ENCODE measurements at regions not wholly inside any gene's neighbourhood (a gene's known extent, or its start where the extent isn't known, plus 50 kb on each side); places are given as distances from the start of the nearest gene placed in this dataset.

- Histone ChIP-seq H3K4me1 (ENCODE audit: insufficient read depth, low read length) (no peaks in the 10 kb centered on the region), H3F3A (ENCODE audit: low read length, unreplicated experiment) (no peaks in the 10 kb centered on the region), H3K4me3 (ENCODE audit: low read length) (no peak overlapping the region), H3K27me3 (ENCODE audit: low read length) (peaks cover 32% of the 10 kb centered on the region), H3K9me3 (ENCODE audit: low read length) (no peaks in the 10 kb centered on the region), H3K36me3 (ENCODE audit: low read depth, low read length) (no peaks in the 10 kb centered on the region), H3K9ac (ENCODE audit: low read length) (no peak overlapping the region), H3K79me2 (ENCODE audit: low read length) (no peaks in the 10 kb centered on the region), H3K4me2 (ENCODE audit: low read length) (no peak overlapping the region), H4K20me1 (ENCODE audit: low read length) (no peaks in the 10 kb centered on the region), H3K9me2 (replicated peaks; ENCODE audit: low read length) (no peaks in the 10 kb centered on the region), H2AFZ (ENCODE audit: low read length) (no peak overlapping the region), H3K27ac (ENCODE audit: low read length) (no peak overlapping the region)
- BruUV-seq (replicated peaks) = no TSS peak
- ChIA-PET POLR2A (ENCODE audit: unreplicated experiment) (no interaction called here), CTCF (no interaction called here)
- TF ChIP-seq EZH2 (IDR thresholded peaks at IDR 0.05; ENCODE audit: low read length, unreplicated experiment) (no peak), EZH2phosphoT487 (IDR thresholded peaks at IDR 0.05; ENCODE audit: borderline replicate concordance, low read length) (no peak)
- TF ChIP-seq, protein P1, sequence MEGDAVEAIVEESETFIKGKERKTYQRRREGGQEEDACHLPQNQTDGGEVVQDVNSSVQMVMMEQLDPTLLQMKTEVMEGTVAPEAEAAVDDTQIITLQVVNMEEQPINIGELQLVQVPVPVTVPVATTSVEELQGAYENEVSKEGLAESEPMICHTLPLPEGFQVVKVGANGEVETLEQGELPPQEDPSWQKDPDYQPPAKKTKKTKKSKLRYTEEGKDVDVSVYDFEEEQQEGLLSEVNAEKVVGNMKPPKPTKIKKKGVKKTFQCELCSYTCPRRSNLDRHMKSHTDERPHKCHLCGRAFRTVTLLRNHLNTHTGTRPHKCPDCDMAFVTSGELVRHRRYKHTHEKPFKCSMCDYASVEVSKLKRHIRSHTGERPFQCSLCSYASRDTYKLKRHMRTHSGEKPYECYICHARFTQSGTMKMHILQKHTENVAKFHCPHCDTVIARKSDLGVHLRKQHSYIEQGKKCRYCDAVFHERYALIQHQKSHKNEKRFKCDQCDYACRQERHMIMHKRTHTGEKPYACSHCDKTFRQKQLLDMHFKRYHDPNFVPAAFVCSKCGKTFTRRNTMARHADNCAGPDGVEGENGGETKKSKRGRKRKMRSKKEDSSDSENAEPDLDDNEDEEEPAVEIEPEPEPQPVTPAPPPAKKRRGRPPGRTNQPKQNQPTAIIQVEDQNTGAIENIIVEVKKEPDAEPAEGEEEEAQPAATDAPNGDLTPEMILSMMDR (conservative IDR thresholded peaks at IDR 0.05; ENCODE audit: low read depth, low read length) = no peak
- intact Hi-C loops (cut with micrococcal nuclease) = no loop called here
- ATAC-seq (no peak), DNase-seq (no peak)
Observed at GRCh38 chr2:176891857-176892256, 320.7 kb upstream of the HNRNPA3 start.

GRCh38 chr2:176892676-176893226 lies 319.8 kb upstream of the HNRNPA3 start:
- ATAC-seq (no peak), DNase-seq (no peak)
- Histone ChIP-seq H3K36me3 (ENCODE audit: low read depth, low read length) (no peaks in the 10 kb centered on the region), H3K27ac (ENCODE audit: low read length) (no peak overlapping the region), H3K4me3 (ENCODE audit: low read length) (no peak overlapping the region), H3K9ac (ENCODE audit: low read length) (no peak overlapping the region), H3K4me1 (ENCODE audit: insufficient read depth, low read length) (no peaks in the 10 kb centered on the region), H3K79me2 (ENCODE audit: low read length) (no peaks in the 10 kb centered on the region), H3F3A (ENCODE audit: low read length, unreplicated experiment) (no peaks in the 10 kb centered on the region), H2AFZ (ENCODE audit: low read length) (no peak overlapping the region), H3K4me2 (ENCODE audit: low read length) (no peak overlapping the region), H3K9me3 (ENCODE audit: low read length) (no peaks in the 10 kb centered on the region), H3K9me2 (replicated peaks; ENCODE audit: low read length) (no peaks in the 10 kb centered on the region), H3K27me3 (ENCODE audit: low read length) (peaks cover 23% of the 10 kb centered on the region), H4K20me1 (ENCODE audit: low read length) (no peaks in the 10 kb centered on the region)
- CTCF ChIA-PET = no interaction called here
- TF ChIP-seq, protein P1 (conservative IDR thresholded peaks at IDR 0.05; ENCODE audit: low read depth, low read length) = no peak
- TF ChIP-seq EZH2 (IDR thresholded peaks at IDR 0.05; ENCODE audit: low read length, unreplicated experiment) = no peak
- TF ChIP-seq EZH2phosphoT487 (IDR thresholded peaks at IDR 0.05; ENCODE audit: borderline replicate concordance, low read length) = no peak
- intact Hi-C loops (cut with micrococcal nuclease) = no loop called here
- POLR2A ChIA-PET (ENCODE audit: unreplicated experiment) = no interaction called here
- no TSS peak for BruUV-seq (replicated peaks)

DNA sequence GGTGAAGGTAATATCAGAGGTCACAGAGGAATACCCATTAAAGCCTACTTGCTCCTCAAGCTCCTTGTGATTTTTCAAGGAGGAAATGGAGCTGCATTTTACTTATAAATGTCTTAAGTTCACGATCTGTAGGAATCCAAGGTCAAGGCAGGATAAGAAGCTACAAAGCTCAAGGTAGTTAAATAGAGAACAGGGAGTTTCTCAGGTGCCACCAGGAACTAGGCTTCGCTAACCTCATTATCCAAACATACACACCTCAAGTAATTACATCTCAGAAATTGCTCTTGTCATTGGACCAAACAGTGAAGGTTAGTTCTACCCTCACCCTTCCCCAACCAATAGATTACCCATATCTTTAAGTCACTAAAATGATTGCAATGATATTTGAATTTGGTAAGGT lies 317.4 kb upstream of the HNRNPA3 start:
- Histone ChIP-seq H3K27ac (ENCODE audit: low read length) (no peak overlapping the region), H3K9me3 (ENCODE audit: low read length) (no peaks in the 10 kb centered on the region), H3K79me2 (ENCODE audit: low read length) (no peaks in the 10 kb centered on the region), H3F3A (ENCODE audit: low read length, unreplicated experiment) (no peaks in the 10 kb centered on the region), H3K36me3 (ENCODE audit: low read depth, low read length) (no peaks in the 10 kb centered on the region), H3K27me3 (ENCODE audit: low read length) (peaks cover 14% of the 10 kb centered on the region; the same call in 1 of the 2 replicates), H3K4me3 (ENCODE audit: low read length) (no peak overlapping the region), H3K9me2 (replicated peaks; ENCODE audit: low read length) (no peaks in the 10 kb centered on the region), H2AFZ (ENCODE audit: low read length) (no peak overlapping the region), H3K4me1 (ENCODE audit: insufficient read depth, low read length) (no peaks in the 10 kb centered on the region), H3K9ac (ENCODE audit: low read length) (no peak overlapping the region), H3K4me2 (ENCODE audit: low read length) (no peak overlapping the region), H4K20me1 (ENCODE audit: low read length) (no peaks in the 10 kb centered on the region)
- no TSS peak for BruUV-seq (replicated peaks)
- intact Hi-C loops (cut with micrococcal nuclease) = no loop called here
- ChIA-PET POLR2A (ENCODE audit: unreplicated experiment) (no interaction called here), CTCF (no interaction called here)
- DNase-seq (no peak), ATAC-seq (no peak)
- TF ChIP-seq EZH2phosphoT487 (IDR thresholded peaks at IDR 0.05; ENCODE audit: borderline replicate concordance, low read length) = no peak
- TF ChIP-seq, protein P1 (conservative IDR thresholded peaks at IDR 0.05; ENCODE audit: low read depth, low read length) = no peak
- no peak for TF ChIP-seq EZH2 (IDR thresholded peaks at IDR 0.05; ENCODE audit: low read length, unreplicated experiment)
